K562 (cell line): ENCODE measurements at regions not wholly inside any gene's neighbourhood (a gene's known extent, or its start where the extent isn't known, plus 50 kb on each side); places are given as distances from the start of the nearest gene placed in this dataset.

Source experiments
- ATAC-seq: fragments of 200-7000 bp; cut with Tn5 transposase; 3 replicates; pipeline ENCODE4 v1.9.1; 2020; ENCODE audit warnings: moderate library complexity
- BruUV-seq: library from RNA; stranded (reverse); fragments of 400-500 nt; replicated peaks from 2 replicates; lab custom pipeline; 2021; lab: Mats Ljungman, UMichigan
- CTCF ChIA-PET: fragments of 300-600 bp; formaldehyde crosslinking; extraction: SDS; loops from one replicate; lab custom pipeline; 2021; ENCODE audit warnings: low intra/inter-chr PET ratio; lab: Yijun Ruan, JAX
- POLR2A ChIA-PET: fragments of 300-600, 350-650 bp; sonication (Branson Sonifier 250); formaldehyde crosslinking; extraction: SDS; loops from one replicate; lab custom pipeline; 2021; ENCODE audit warnings: antibody characterized with exemption, inconsistent platforms; lab: Yijun Ruan, JAX
- DNase-seq, 4 experiments: peaks; one replicate each; pipeline versions ENCODE4 v3.0.0 to v3.0.0-alpha.2; 2011 to 2018; ENCODE audit warnings: low spot score in 3 of 4, mixed read lengths in 3 of 4; ENCODE audit errors: extremely low read depth in 1 of 4
- FAIRE-seq: peaks from 2 replicates; lab custom pipeline; 2011; peaks lifted over from hg19 to GRCh38; lab: Jason Lieb, UNC
- H2AFZ ChIP-seq: 2 replicates; pipeline ENCODE4 v1.6.0; 2011; ENCODE audit warnings: low read depth, low read length, control low read depth, inconsistent platforms
- H3K27ac ChIP-seq: fragments of 200-600 bp; 3 replicates; pipeline ENCODE4 v1.8.0; 2011; ENCODE audit warnings: low read depth, mild to moderate bottlenecking, control low read depth, inconsistent platforms, low read length, moderate library complexity, mixed read lengths; ENCODE audit errors: extremely low read depth
- H3K27me3 ChIP-seq, 2 experiments: fragments of 300-600 bp in 1 of 2; 2 replicates in 1 of 2; 3 replicates in 1 of 2; pipeline versions ENCODE4 v1.6.0 to v1.8.0; 2011; ENCODE audit warnings: inconsistent platforms in 2 of 2, low read length in 2 of 2, mild to moderate bottlenecking in 1 of 2, mixed read lengths in 1 of 2, moderate library complexity in 1 of 2; ENCODE audit not compliant: control insufficient read depth in 2 of 2, insufficient read depth in 2 of 2
- H3K36me3 ChIP-seq: fragments of 300-600 bp; 3 replicates; pipeline ENCODE4 v1.8.0; 2011; ENCODE audit warnings: mild to moderate bottlenecking, low read length, inconsistent platforms; ENCODE audit not compliant: control insufficient read depth, insufficient read depth
- H3K4me1 ChIP-seq, 2 experiments: fragments of 200-600 bp in 1 of 2; replicated peaks in 1 of 2; 2 replicates in 1 of 2; 3 replicates in 1 of 2; pipeline versions ENCODE4 v1.5.1 to v1.8.0; 2011; ENCODE audit warnings: inconsistent platforms in 2 of 2, low read length in 2 of 2, mild to moderate bottlenecking in 1 of 2, mixed read lengths in 1 of 2, moderate library complexity in 1 of 2; ENCODE audit not compliant: control insufficient read depth in 2 of 2, insufficient read depth in 2 of 2
- H3K4me2 ChIP-seq: 2 replicates; pipeline ENCODE4 v1.6.1; 2011; ENCODE audit warnings: low read length, control low read depth, inconsistent platforms, mixed read lengths; ENCODE audit not compliant: insufficient read depth
- H3K4me3 ChIP-seq: fragments of 200-600 bp; sonication (generic), shearing (Covaris generic); 2 replicates; pipeline ENCODE4 v1.5.1; 2016; ENCODE audit warnings: control low read depth, inconsistent platforms
- H3K79me2 ChIP-seq: fragments of 200-600 bp; 3 replicates; pipeline ENCODE4 v1.8.0; 2011; ENCODE audit warnings: low read length, inconsistent platforms; ENCODE audit not compliant: control insufficient read depth, insufficient read depth
- H3K9ac ChIP-seq, 2 experiments: 2 replicates each; pipeline versions ENCODE4 v1.6.0 to v1.6.1; 2011; ENCODE audit warnings: low read depth in 2 of 2, low read length in 2 of 2, control low read depth in 1 of 2, inconsistent platforms in 1 of 2, mild to moderate bottlenecking in 1 of 2, mixed read lengths in 1 of 2; ENCODE audit not compliant: insufficient read depth in 1 of 2
- H3K9me1 ChIP-seq: one replicate; pipeline ENCODE4 v1.6.0; 2011; ENCODE audit warnings: inconsistent platforms, mild to moderate bottlenecking, low read length, moderate library complexity; ENCODE audit not compliant: control insufficient read depth, insufficient read depth
- H3K9me3 ChIP-seq: replicated peaks from 2 replicates; pipeline ENCODE4 v1.5.1; 2011; ENCODE audit warnings: low read depth, low read length, inconsistent platforms; ENCODE audit not compliant: control insufficient read depth, insufficient read depth
- H4K20me1 ChIP-seq: replicated peaks from 2 replicates; pipeline ENCODE4 v1.6.1; 2011; ENCODE audit warnings: low read length, inconsistent platforms, mixed read lengths; ENCODE audit not compliant: control insufficient read depth, insufficient read depth
- ADNP ChIP-seq: fragments of 200-800 bp; sonication (Bioruptor generic); IDR thresholded peaks from 2 replicates; pipeline ENCODE4 v1.6.1; 2016; ENCODE audit warnings: missing genetic modification characterization, missing compliant biosample characterization
- BACH1 ChIP-seq: fragments of 200-800 bp; sonication (Bioruptor generic); IDR thresholded peaks from 2 replicates; pipeline ENCODE4 v1.6.1; 2016; ENCODE audit warnings: missing genetic modification characterization, missing compliant biosample characterization
- BCL6 ChIP-seq: fragments of 250-450 bp; sonication (Bioruptor Pico); IDR thresholded peaks from 2 replicates; pipeline ENCODE4 v1.4.0; 2020
- CREB3 ChIP-seq: fragments of 450-650 bp; conservative IDR thresholded peaks from 2 replicates; pipeline ENCODE4 v1.6.1; 2016; ENCODE audit warnings: missing genetic modification characterization, low read depth, mild to moderate bottlenecking, missing compliant biosample characterization, moderate library complexity
- CTBP1 ChIP-seq: fragments of 450-650 bp; IDR thresholded peaks from 2 replicates; pipeline ENCODE4 v1.6.1; 2016; ENCODE audit warnings: borderline replicate concordance
- DIDO1 ChIP-seq: fragments of 450-650 bp; IDR thresholded peaks from 2 replicates; pipeline ENCODE4 v1.6.1; 2016; ENCODE audit warnings: low read depth, missing biosample characterization, missing genetic modification characterization
- ETS2 ChIP-seq: IDR thresholded peaks from 2 replicates; pipeline ENCODE4 v1.6.1; 2016; ENCODE audit warnings: borderline replicate concordance, missing genetic modification characterization, mild to moderate bottlenecking, moderate library complexity, missing compliant biosample characterization; ENCODE audit not compliant: poor library complexity, severe bottlenecking
- FOSL1 ChIP-seq: fragments of 200-800 bp; sonication (Bioruptor generic); conservative IDR thresholded peaks from 2 replicates; pipeline ENCODE4 v1.6.1; 2016; ENCODE audit warnings: missing genetic modification characterization, missing compliant biosample characterization
- FUS ChIP-seq: fragments of 200-400 bp; formaldehyde crosslinking; optimal IDR thresholded peaks from 2 replicates; pipeline ENCODE3; 2017; ENCODE audit warnings: low read depth, low read length
- HDGF ChIP-seq: fragments of 450-650 bp; IDR thresholded peaks from 2 replicates; pipeline ENCODE4 v1.6.1; 2016
- MITF ChIP-seq: IDR thresholded peaks from 2 replicates; pipeline ENCODE4 v1.6.1; 2014; ENCODE audit warnings: antibody characterized with exemption
- NELFE ChIP-seq: IDR thresholded peaks from 2 replicates; pipeline ENCODE4 v1.6.1; 2011; ENCODE audit warnings: mild to moderate bottlenecking; ENCODE audit not compliant: insufficient read depth, insufficient read length
- PREB ChIP-seq: sonication (generic); formaldehyde crosslinking; IDR thresholded peaks from 2 replicates; pipeline ENCODE4 v1.8.1; 2023; ENCODE audit warnings: mild to moderate bottlenecking, missing genetic modification reagents
- RFX7 ChIP-seq: fragments of 250-450 bp; sonication (Bioruptor Pico); IDR thresholded peaks from 2 replicates; pipeline ENCODE4 v1.5.1; 2021; ENCODE audit warnings: mild to moderate bottlenecking
- SMAD1 ChIP-seq: fragments of 150-350 bp; IDR thresholded peaks from 2 replicates; pipeline ENCODE4 v1.6.1; 2014; ENCODE audit warnings: low read length, low read depth; ENCODE audit not compliant: partially characterized antibody
- STAT6 ChIP-seq: sonication (generic); formaldehyde crosslinking; IDR thresholded peaks from 2 replicates; pipeline ENCODE4 v1.8.1; 2023; ENCODE audit warnings: mild to moderate bottlenecking, missing genetic modification reagents
- ZNF134 ChIP-seq: fragments of 250-450 bp; sonication (Bioruptor Pico); conservative IDR thresholded peaks from 2 replicates; pipeline ENCODE4 v1.4.0; 2020
- WGBS: fragments of 100-300 bp; shearing (Covaris generic); methylation state at CpG from one replicate; pipeline ENCODE4 v1.1.6; 2016; ENCODE audit warnings: low coverage, mixed read lengths; ENCODE audit not compliant: insufficient coverage; ENCODE audit errors: missing lambda C conversion rate; 5-methylcytosine and 5-hydroxymethylcytosine counted together
- in situ Hi-C: fragments of 300-500 bp; cut with MboI; formaldehyde crosslinking; loops from 4 replicates; pipeline ENCODE4 v1.15.0; 2018; ENCODE audit warnings: inconsistent platforms, mixed read lengths
- intact Hi-C: fragments of 100-400 bp; cut with micrococcal nuclease; formaldehyde crosslinking; loops from 2 replicates; pipeline ENCODE4 v1.14.2; 2022

- H4K20me1 ChIP-seq, result no peaks in the 10 kb centered on the region; the same call in 1 of the 2 replicates
- no peak overlapping the region for H3K4me2 ChIP-seq
- BruUV-seq, result no TSS peak
- no peaks in the 10 kb centered on the region for H3K4me1 ChIP-seq
- H3K9ac ChIP-seq, result no peak overlapping the region
- no peak overlapping the region for H2AFZ ChIP-seq
- H3K27ac ChIP-seq, result no peak overlapping the region
- no peak overlapping the region for H3K4me3 ChIP-seq
- DNase-seq (no peak), ATAC-seq (no peak), FAIRE-seq (no peak)
- no peaks in the 10 kb centered on the region for H3K9me1 ChIP-seq
- POLR2A ChIA-PET, result no interaction called here
- in situ Hi-C loops, result loop anchor here (25.0 kb wide), 1 partner anchor 896 kb away; a partner anchor contains a TSS
- no peaks in the 10 kb centered on the region for H3K36me3 ChIP-seq
- no peaks in the 10 kb centered on the region for H3K79me2 ChIP-seq
- intact Hi-C loops, result no loop called here
- CTCF ChIA-PET, result no interaction called here
- H3K27me3 ChIP-seq, result peaks cover 15 to 37% of the 10 kb centered on the region in 2 experiments; a peak in 4 of 5 replicates
- no peaks in the 10 kb centered on the region for H3K9me3 ChIP-seq
- 0% methylated on average over 6 of the region's 7 CpGs for WGBS
- TF ChIP-seq ETS2 (no peak), CREB3 (tag) (no peak), MITF (no peak), SMAD1 (no peak), BACH1 (no peak), PREB (CRISPR knock-in tag) (no peak), ZNF134 (CRISPR knock-in tag) (no peak), NELFE (no peak), FUS (no peak), ADNP (tag) (no peak), RFX7 (no peak), STAT6 (no peak), DIDO1 (tag) (no peak), CTBP1 (no peak), HDGF (no peak), FOSL1 (tag) (no peak), BCL6 (no peak)
These were observed 828.6 kb downstream of the TBC1D22A start for GRCh38 chr22:47591016-47591415.
